Astrocyte (in vitro differentiated cells and primary cell): ENCODE measurements at regions not wholly inside any gene's neighbourhood (a gene's known extent, or its start where the extent isn't known, plus 50 kb on each side); places are given as distances from the start of the nearest gene placed in this dataset.

ENCODE experiments used
- DNase-seq: peaks from one replicate; pipeline ENCODE4 v3.0.0-alpha.2; 2010; ENCODE audit warnings: low read depth
- FAIRE-seq: peaks from 2 replicates; lab custom pipeline; 2011; peaks lifted over from hg19 to GRCh38; lab: Jason Lieb, UNC
- H2AFZ ChIP-seq: 2 replicates; pipeline ENCODE4 v1.6.0; 2012; ENCODE audit warnings: low read depth, low read length, inconsistent platforms
- H3K27ac ChIP-seq: 2 replicates; pipeline ENCODE4 v1.5.1; 2011; ENCODE audit warnings: low read depth, low read length, inconsistent platforms
- H3K27me3 ChIP-seq: 2 replicates; pipeline ENCODE4 v1.6.0; 2011; ENCODE audit warnings: low read length, inconsistent platforms; ENCODE audit not compliant: insufficient read depth
- H3K36me3 ChIP-seq: 2 replicates; pipeline ENCODE4 v1.5.1; 2011; ENCODE audit warnings: low read length, inconsistent platforms; ENCODE audit not compliant: insufficient read depth
- H3K4me1 ChIP-seq: 2 replicates; pipeline ENCODE4 v1.5.1; 2011; ENCODE audit warnings: low read length, inconsistent platforms; ENCODE audit not compliant: insufficient read depth
- H3K4me2 ChIP-seq: 2 replicates; pipeline ENCODE4 v1.6.0; 2012; ENCODE audit warnings: low read length, inconsistent platforms
- H3K4me3 ChIP-seq: 2 replicates; pipeline ENCODE4 v1.5.1; 2011; ENCODE audit warnings: low read depth, mild to moderate bottlenecking, low read length, inconsistent platforms; ENCODE audit not compliant: insufficient read depth
- H3K79me2 ChIP-seq: 2 replicates; pipeline ENCODE4 v1.6.0; 2012; ENCODE audit warnings: mild to moderate bottlenecking, low read length, inconsistent platforms; ENCODE audit not compliant: insufficient read depth
- H3K9ac ChIP-seq: 2 replicates; pipeline ENCODE4 v1.6.0; 2012; ENCODE audit warnings: mild to moderate bottlenecking, low read length, inconsistent platforms
- H3K9me3 ChIP-seq: 2 replicates; pipeline ENCODE4 v1.5.1; 2012; ENCODE audit warnings: low read depth, mild to moderate bottlenecking, low read length, inconsistent platforms; ENCODE audit not compliant: insufficient read depth
- H4K20me1 ChIP-seq: 2 replicates; pipeline ENCODE4 v1.6.0; 2012; ENCODE audit warnings: low read length, inconsistent platforms; ENCODE audit not compliant: insufficient read depth
- H3K27ac Mint-ChIP-seq: one replicate; pipeline ENCODE4 v1.8.0; 2021; ENCODE audit warnings: mild to moderate bottlenecking, mixed read lengths; ENCODE audit not compliant: unreplicated experiment
- H3K27me3 Mint-ChIP-seq: one replicate; pipeline ENCODE4 v1.8.0; 2021; ENCODE audit warnings: low read depth, mixed read lengths; ENCODE audit not compliant: unreplicated experiment
- H3K36me3 Mint-ChIP-seq: one replicate; pipeline ENCODE4 v1.8.0; 2021; ENCODE audit warnings: low read depth, mixed read lengths; ENCODE audit not compliant: unreplicated experiment
- H3K4me1 Mint-ChIP-seq: one replicate; pipeline ENCODE4 v1.8.0; 2021; ENCODE audit warnings: low read depth, mixed read lengths; ENCODE audit not compliant: unreplicated experiment
- H3K4me3 Mint-ChIP-seq: one replicate; pipeline ENCODE4 v1.8.0; 2021; ENCODE audit warnings: mild to moderate bottlenecking, moderate library complexity, mixed read lengths; ENCODE audit not compliant: unreplicated experiment
- H3K9me3 Mint-ChIP-seq: one replicate; pipeline ENCODE4 v1.8.0; 2021; ENCODE audit warnings: mild to moderate bottlenecking, mixed read lengths; ENCODE audit not compliant: unreplicated experiment
- CTCF ChIP-seq: IDR thresholded peaks from 2 replicates; pipeline ENCODE4 v1.5.1; 2011; ENCODE audit warnings: low read depth, mild to moderate bottlenecking, inconsistent platforms, low read length, moderate library complexity; ENCODE audit not compliant: insufficient read depth
- EZH2 ChIP-seq: IDR thresholded peaks from 2 replicates; pipeline ENCODE4 v1.6.1; 2012; ENCODE audit warnings: mild to moderate bottlenecking, low read length, inconsistent platforms; ENCODE audit not compliant: insufficient read depth

GRCh38 chr2:152974146-152974545, 255.7 kb downstream of the ARL6IP6 start:
- no peaks in the 10 kb centered on the region for H3K9me3 ChIP-seq
- no peaks in the 10 kb centered on the region for H3K36me3 ChIP-seq
- Mint-ChIP-seq H3K27me3 (no peaks in the 10 kb centered on the region), H3K4me3 (no peak overlapping the region), H3K4me1 (no peaks in the 10 kb centered on the region), H3K27ac (no peak overlapping the region), H3K9me3 (peaks cover 13% of the 10 kb centered on the region), H3K36me3 (no peaks in the 10 kb centered on the region)
- FAIRE-seq (no peak), DNase-seq (no peak)
- no peaks in the 10 kb centered on the region for H3K4me1 ChIP-seq
- no peak overlapping the region for H3K9ac ChIP-seq
- H3K27me3 ChIP-seq, result no peaks in the 10 kb centered on the region
- no peak overlapping the region for H3K4me2 ChIP-seq
- no peaks in the 10 kb centered on the region for H4K20me1 ChIP-seq
- H3K79me2 ChIP-seq, result no peaks in the 10 kb centered on the region
- H3K4me3 ChIP-seq, result no peak overlapping the region
- no peak overlapping the region for H2AFZ ChIP-seq
- H3K27ac ChIP-seq, result no peak overlapping the region
- no peak for TF ChIP-seq EZH2
- no peak for TF ChIP-seq CTCF

- Mint-ChIP-seq H3K4me3 (no peak overlapping the region), H3K36me3 (no peaks in the 10 kb centered on the region), H3K9me3 (peaks cover 14% of the 10 kb centered on the region), H3K4me1 (no peaks in the 10 kb centered on the region), H3K27me3 (no peaks in the 10 kb centered on the region), H3K27ac (no peak overlapping the region)
- Histone ChIP-seq H4K20me1 (no peaks in the 10 kb centered on the region), H3K4me3 (no peak overlapping the region), H3K4me2 (no peak overlapping the region), H3K79me2 (no peaks in the 10 kb centered on the region), H3K27ac (no peak overlapping the region), H3K4me1 (no peaks in the 10 kb centered on the region), H3K9me3 (peaks cover 3% of the 10 kb centered on the region), H3K27me3 (no peaks in the 10 kb centered on the region), H3K9ac (no peak overlapping the region), H2AFZ (no peak overlapping the region), H3K36me3 (no peaks in the 10 kb centered on the region)
- TF ChIP-seq CTCF, result no peak
- no peak for TF ChIP-seq EZH2
- FAIRE-seq (no peak), DNase-seq (no peak)
Measured at GRCh38 chr2:152971685-152972084, 253.3 kb downstream of the ARL6IP6 start.

- no peak for TF ChIP-seq CTCF
- TF ChIP-seq EZH2, result no peak
- FAIRE-seq, result no peak
- no peaks in the 10 kb centered on the region for H3K4me1 ChIP-seq
- H3K27me3 ChIP-seq, result no peaks in the 10 kb centered on the region
- no peaks in the 10 kb centered on the region for H3K4me1 Mint-ChIP-seq
- no peak overlapping the region for H3K4me3 ChIP-seq
- H3K9me3 Mint-ChIP-seq, result no peaks in the 10 kb centered on the region
- no peak overlapping the region for H3K4me3 Mint-ChIP-seq
- peaks cover 10% of the 10 kb centered on the region for H3K9me3 ChIP-seq
- H3K36me3 ChIP-seq, result no peaks in the 10 kb centered on the region
- no peaks in the 10 kb centered on the region for H3K27me3 Mint-ChIP-seq
- H3K4me2 ChIP-seq, result no peak overlapping the region
- no peak overlapping the region for H3K27ac Mint-ChIP-seq
- no peak overlapping the region for H3K9ac ChIP-seq
- H4K20me1 ChIP-seq, result no peaks in the 10 kb centered on the region
- no peak overlapping the region for H3K27ac ChIP-seq
- H3K36me3 Mint-ChIP-seq, result no peaks in the 10 kb centered on the region
- DNase-seq, result no peak
- no peak overlapping the region for H2AFZ ChIP-seq
- H3K79me2 ChIP-seq, result no peaks in the 10 kb centered on the region
Measured at GRCh38 chr2:152962446-152962845, 244.0 kb downstream of the ARL6IP6 start.
